Raji (cell line): ENCODE measurements at regions not wholly inside any gene's neighbourhood (a gene's known extent, or its start where the extent isn't known, plus 50 kb on each side); places are given as distances from the start of the nearest gene placed in this dataset.

Experiments
- POLR2A ChIP-seq: IDR thresholded peaks from 2 replicates; pipeline ENCODE4 v1.6.1; 2011; ENCODE audit warnings: low read depth, low read length, control low read depth; ENCODE audit not compliant: insufficient read depth

GRCh38 chr16:29308644-29309546 is 97.6 kb downstream of the NPIPB11 start:
- no peak for TF ChIP-seq POLR2A

GRCh38 chr16:29307598-29308507 is 98.7 kb downstream of the NPIPB11 start:
- no peak for TF ChIP-seq POLR2A

- TF ChIP-seq POLR2A, result no peak
These were observed 99.4 kb downstream of the NPIPB11 start for GRCh38 chr16:29306943-29307597.

- TF ChIP-seq POLR2A, result no peak
These were observed 100.3 kb downstream of the NPIPB11 start for GRCh38 chr16:29306201-29306600.

- TF ChIP-seq POLR2A, result no peak
These were observed 102.3 kb downstream of the NPIPB11 start for GRCh38 chr16:29304251-29304650.

GRCh38 chr16:29303520-29303919 is 103.0 kb downstream of the NPIPB11 start:
- TF ChIP-seq POLR2A, result no peak

- no peak for TF ChIP-seq POLR2A
These were observed 103.5 kb downstream of the NPIPB11 start for GRCh38 chr16:29302976-29303375.

- TF ChIP-seq POLR2A, result no peak
These were observed 115.8 kb downstream of the NPIPB11 start for GRCh38 chr16:29290631-29291247.

- TF ChIP-seq POLR2A, result no peak
These were observed 150.0 kb downstream of the NPIPB11 start for GRCh38 chr16:29256501-29256981.

- TF ChIP-seq POLR2A, result no peak
These were observed 151.6 kb downstream of the NPIPB11 start for GRCh38 chr16:29254676-29255495.

- no peak for TF ChIP-seq POLR2A
These were observed 168.5 kb downstream of the NPIPB11 start for GRCh38 chr16:29237971-29238370.

GRCh38 chr16:29232811-29233704 is 173.5 kb downstream of the NPIPB11 start:
- TF ChIP-seq POLR2A, result no peak

- no peak for TF ChIP-seq POLR2A
These were observed 175.3 kb downstream of the NPIPB11 start for GRCh38 chr16:29231244-29231643.

- TF ChIP-seq POLR2A, result no peak
These were observed 175.8 kb downstream of the NPIPB11 start for GRCh38 chr16:29230671-29231096.
